GM13977 (cell line): ENCODE measurements at regions not wholly inside any gene's neighbourhood (a gene's known extent, or its start where the extent isn't known, plus 50 kb on each side); places are given as distances from the start of the nearest gene placed in this dataset.

Source experiments
- DNase-seq: peaks from one replicate; pipeline ENCODE4 v3.0.0; 2012; ENCODE audit warnings: low spot score
- in situ Hi-C: fragments of 300-500 bp; cut with MboI; formaldehyde crosslinking; loops from one replicate; pipeline ENCODE4 v1.12.0; 2022; ENCODE audit warnings: low sequenced_read_pairs, low pct_unique_long_range_greater_than_20kb, mixed read lengths, inconsistent platforms; ENCODE audit not compliant: unreplicated experiment
- TF ChIP-seq, protein P1 (sequence below): IDR thresholded peaks from 2 replicates; pipeline ENCODE4 v1.5.1; 2012; ENCODE audit warnings: mild to moderate bottlenecking, control low read depth; ENCODE audit not compliant: insufficient read depth; ENCODE audit errors: extremely low read depth, missing control alignments

DNA sequence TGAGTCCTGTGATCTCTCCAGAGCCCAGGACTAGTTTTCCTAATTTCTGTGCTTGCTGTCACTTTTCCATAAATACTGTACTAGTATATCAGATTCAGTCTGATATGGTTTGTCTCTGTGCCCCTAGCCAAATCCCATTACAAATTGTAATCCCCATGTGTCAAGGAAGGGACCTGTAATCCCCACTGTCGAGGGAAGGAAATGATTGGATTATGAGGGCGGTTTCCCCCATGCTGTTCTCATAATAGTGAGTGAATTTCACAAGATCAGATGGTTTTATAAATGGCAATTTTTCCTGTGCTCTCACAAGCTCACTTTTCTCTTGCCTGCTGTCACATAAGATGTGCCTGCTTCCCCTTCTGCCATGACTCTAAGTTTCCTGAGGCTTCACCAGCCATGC, 54.8 kb upstream of the IFRD1 start:
- no peak for DNase-seq
- in situ Hi-C loops = no loop called here

DNA sequence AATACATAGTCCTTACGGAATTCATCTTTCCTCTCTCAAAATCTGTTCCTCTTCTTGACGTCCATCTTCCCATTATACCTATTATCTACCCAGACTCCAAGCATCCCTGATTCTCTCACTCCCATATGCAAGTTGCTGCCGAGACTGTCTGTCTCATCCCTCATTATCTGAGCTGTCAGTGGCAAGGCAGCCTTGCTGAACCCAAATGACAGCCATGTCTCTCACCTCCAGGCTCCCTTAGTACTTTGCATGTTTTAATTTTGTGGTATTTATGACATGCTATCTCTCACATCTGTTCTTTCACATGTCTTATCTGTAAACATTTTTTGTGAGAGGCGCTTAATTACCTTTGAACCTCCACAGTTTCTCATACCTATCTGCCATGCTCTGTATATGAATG, 54.4 kb upstream of the IFRD1 start:
- DNase-seq = no peak
- TF ChIP-seq, protein P1, sequence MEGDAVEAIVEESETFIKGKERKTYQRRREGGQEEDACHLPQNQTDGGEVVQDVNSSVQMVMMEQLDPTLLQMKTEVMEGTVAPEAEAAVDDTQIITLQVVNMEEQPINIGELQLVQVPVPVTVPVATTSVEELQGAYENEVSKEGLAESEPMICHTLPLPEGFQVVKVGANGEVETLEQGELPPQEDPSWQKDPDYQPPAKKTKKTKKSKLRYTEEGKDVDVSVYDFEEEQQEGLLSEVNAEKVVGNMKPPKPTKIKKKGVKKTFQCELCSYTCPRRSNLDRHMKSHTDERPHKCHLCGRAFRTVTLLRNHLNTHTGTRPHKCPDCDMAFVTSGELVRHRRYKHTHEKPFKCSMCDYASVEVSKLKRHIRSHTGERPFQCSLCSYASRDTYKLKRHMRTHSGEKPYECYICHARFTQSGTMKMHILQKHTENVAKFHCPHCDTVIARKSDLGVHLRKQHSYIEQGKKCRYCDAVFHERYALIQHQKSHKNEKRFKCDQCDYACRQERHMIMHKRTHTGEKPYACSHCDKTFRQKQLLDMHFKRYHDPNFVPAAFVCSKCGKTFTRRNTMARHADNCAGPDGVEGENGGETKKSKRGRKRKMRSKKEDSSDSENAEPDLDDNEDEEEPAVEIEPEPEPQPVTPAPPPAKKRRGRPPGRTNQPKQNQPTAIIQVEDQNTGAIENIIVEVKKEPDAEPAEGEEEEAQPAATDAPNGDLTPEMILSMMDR = no peak
- in situ Hi-C loops = no loop called here

More for the DNA sequence above, 54.8 kb upstream of the IFRD1 start:
- TF ChIP-seq, protein P1 = no peak

- TF ChIP-seq, protein P1 = no peak
- no peak for DNase-seq
- in situ Hi-C loops = no loop called here
Measured at GRCh38 chr7:112398534-112398933, 51.7 kb upstream of the IFRD1 start.

DNA sequence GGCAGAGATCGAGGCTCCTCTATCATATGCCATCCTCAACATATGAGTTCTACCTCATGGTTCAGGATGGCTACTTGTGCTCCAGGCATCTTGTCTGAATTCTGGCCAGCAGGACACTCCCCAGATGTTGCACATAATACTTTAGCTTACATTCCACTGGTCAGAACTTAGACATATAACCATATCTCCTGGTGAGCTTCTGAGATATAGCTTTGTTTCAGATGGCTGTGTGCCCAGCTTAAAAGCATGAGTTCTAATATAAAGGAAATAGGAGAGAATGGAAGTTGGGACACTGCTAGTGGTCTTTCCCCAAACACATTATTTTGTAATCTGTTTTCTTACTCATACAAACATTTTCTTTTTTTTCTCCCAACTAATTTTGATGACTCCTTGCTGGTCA, 50.8 kb upstream of the IFRD1 start:
- in situ Hi-C loops = no loop called here
- no peak for DNase-seq

GRCh38 chr7:112400141-112400540, 50.1 kb upstream of the IFRD1 start:
- in situ Hi-C loops = loop anchor here (25.0 kb wide), 1 partner anchor 638 kb away; no protein-coding TSS in a partner anchor
- no peak for DNase-seq
- TF ChIP-seq, protein P1 = no peak

More for the DNA sequence above, 50.8 kb upstream of the IFRD1 start:
- TF ChIP-seq, protein P1 = no peak
